Muscle layer of duodenum (tissue), 2 donors: ENCODE measurements at regions not wholly inside any gene's neighbourhood (a gene's known extent, or its start where the extent isn't known, plus 50 kb on each side); places are given as distances from the start of the nearest gene placed in this dataset.
"Not testable (repeated sequence)": the region's sequence is repeated elsewhere in the genome, so short reads cannot be mapped to it uniquely, and the experiment has no call there.

Source experiments
- H3K27ac ChIP-seq: one replicate; pipeline ENCODE4 v1.7.0; 2013; ENCODE audit warnings: mild to moderate bottlenecking, low read length
- H3K27me3 ChIP-seq: one replicate; pipeline ENCODE4 v1.7.0; 2013; ENCODE audit warnings: low read depth, mild to moderate bottlenecking, control low read depth, low read length
- H3K36me3 ChIP-seq, 2 donors: one replicate each; pipeline ENCODE4 v1.7.0; 2013; ENCODE audit warnings: low read length in 2 of 2, control low read depth in 1 of 2, mild to moderate bottlenecking in 1 of 2; ENCODE audit not compliant: insufficient read depth in 2 of 2, control insufficient read depth in 1 of 2
- H3K4me1 ChIP-seq, 2 donors: one replicate each; pipeline ENCODE4 v1.7.0; 2013; ENCODE audit warnings: low read length in 2 of 2, mild to moderate bottlenecking in 2 of 2, control low read depth in 1 of 2, moderate library complexity in 1 of 2; ENCODE audit not compliant: insufficient read depth in 2 of 2, control insufficient read depth in 1 of 2
- H3K4me3 ChIP-seq, 2 donors: one replicate each; pipeline ENCODE4 v1.7.0; 2013; ENCODE audit warnings: low read length in 2 of 2, low read depth in 1 of 2, mild to moderate bottlenecking in 1 of 2
- H3K9me3 ChIP-seq, 2 donors: one replicate each; pipeline ENCODE4 v1.7.0; 2013; ENCODE audit warnings: low read length in 2 of 2, control low read depth in 1 of 2, mild to moderate bottlenecking in 1 of 2; ENCODE audit not compliant: control insufficient read depth in 1 of 2
- donor health status: healthy.

- H3K9me3 ChIP-seq: no peaks in the 10 kb centered on the region
- no peak overlapping the region for H3K27ac ChIP-seq
- H3K36me3 ChIP-seq: no peaks in the 10 kb centered on the region
- H3K4me1 ChIP-seq: peaks cover 0 to 22% of the 10 kb centered on the region in 2 donors
- H3K27me3 ChIP-seq: no peaks in the 10 kb centered on the region
- no peak overlapping the region for H3K4me3 ChIP-seq
Measured at GRCh38 chr5:172533399-172534228, 79.3 kb upstream of the SH3PXD2B start.

GRCh38 chr5:172533058-172533398, 78.7 kb upstream of the SH3PXD2B start:
- no peaks in the 10 kb centered on the region for H3K27me3 ChIP-seq
- peaks cover 0 to 22% of the 10 kb centered on the region in 2 donors for H3K4me1 ChIP-seq
- no peaks in the 10 kb centered on the region for H3K36me3 ChIP-seq
- no peak overlapping the region for H3K4me3 ChIP-seq
- H3K9me3 ChIP-seq: no peaks in the 10 kb centered on the region
- no peak overlapping the region for H3K27ac ChIP-seq

DNA sequence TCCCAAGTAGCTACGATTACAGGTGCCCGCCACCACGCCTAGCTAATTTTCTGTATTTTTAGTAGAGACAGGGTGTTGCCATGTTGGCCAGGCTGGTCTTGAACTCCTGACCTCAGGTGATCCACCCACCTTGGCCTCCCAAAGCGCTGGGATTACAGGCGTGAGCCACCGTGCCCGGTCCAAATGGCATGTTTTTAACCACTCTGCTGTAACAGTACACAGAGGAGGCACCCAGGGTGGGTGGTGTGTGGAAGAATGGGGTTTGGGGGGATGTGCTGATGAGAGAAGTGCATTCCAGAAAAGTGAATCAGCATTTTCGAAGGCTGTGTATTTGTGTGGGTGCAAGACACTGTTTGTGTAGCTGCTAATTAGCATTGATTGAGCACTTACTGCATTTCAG, 78.1 kb upstream of the SH3PXD2B start:
- not testable (repeated sequence) for H3K27me3 ChIP-seq, H3K36me3 ChIP-seq, H3K9me3 ChIP-seq, H3K4me3 ChIP-seq, H3K27ac ChIP-seq
- peaks cover 0 to 22% of the 10 kb centered on the region in 2 donors for H3K4me1 ChIP-seq

- peaks cover 0 to 22% of the 10 kb centered on the region in 2 donors for H3K4me1 ChIP-seq
- no peaks in the 10 kb centered on the region for H3K36me3 ChIP-seq
- H3K4me3 ChIP-seq: no peak overlapping the region
- no peaks in the 10 kb centered on the region for H3K9me3 ChIP-seq
- H3K27ac ChIP-seq: no peak overlapping the region
- H3K27me3 ChIP-seq: no peaks in the 10 kb centered on the region
Measured at GRCh38 chr5:172531704-172532026, 77.3 kb upstream of the SH3PXD2B start.

DNA sequence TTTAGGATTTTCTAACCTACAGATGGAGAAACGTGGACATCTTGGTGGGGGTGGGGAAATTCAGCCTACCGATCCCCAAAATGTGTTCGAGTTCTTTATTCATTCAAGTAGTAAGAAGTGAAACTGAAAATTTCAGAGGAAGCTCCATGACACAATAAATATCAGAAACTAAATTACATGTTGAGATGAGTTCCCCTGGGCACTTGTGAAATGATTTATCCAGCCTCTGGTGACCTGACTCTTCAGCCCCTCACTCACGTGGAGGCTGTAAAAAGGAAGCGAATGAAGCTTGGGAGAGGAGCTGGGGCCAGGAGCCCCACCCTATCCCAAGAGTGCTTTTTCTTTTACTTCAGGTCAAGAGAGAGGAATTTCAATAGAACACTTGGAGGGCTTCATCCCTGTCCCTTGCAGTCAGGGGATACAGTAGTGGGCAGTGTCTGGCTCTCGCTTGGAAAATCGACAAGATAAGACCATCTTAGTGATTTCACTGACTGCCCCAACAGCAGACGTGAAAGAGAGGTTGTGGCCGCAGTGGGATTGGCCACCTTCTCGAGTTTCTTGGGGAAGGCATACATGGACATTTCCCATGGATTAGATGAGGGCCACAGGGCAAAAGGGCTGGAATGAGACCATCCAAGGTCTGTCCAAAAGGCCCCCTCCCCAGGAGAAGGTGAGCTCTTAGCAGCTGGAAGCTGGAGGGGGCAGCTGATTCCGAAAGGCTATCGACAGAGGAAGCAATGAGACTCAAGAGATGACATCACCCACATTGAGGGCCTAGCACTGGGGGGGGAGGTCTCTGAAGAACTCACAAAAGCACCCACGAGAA, 76.8 kb upstream of the SH3PXD2B start:
- Histone ChIP-seq H3K27ac (no peak overlapping the region), H3K4me1 (peaks cover 0 to 23% of the 10 kb centered on the region in 2 donors), H3K9me3 (no peaks in the 10 kb centered on the region)

GRCh38 chr5:172530406-172530805, 76.1 kb upstream of the SH3PXD2B start:
- Histone ChIP-seq H3K4me3 (no peak overlapping the region), H3K27me3 (no peaks in the 10 kb centered on the region), H3K36me3 (no peaks in the 10 kb centered on the region), H3K9me3 (no peaks in the 10 kb centered on the region), H3K4me1 (peaks cover 0 to 30% of the 10 kb centered on the region in 2 donors), H3K27ac (no peak overlapping the region)

More for the DNA sequence above, 76.8 kb upstream of the SH3PXD2B start:
- Histone ChIP-seq H3K4me3 (no peak overlapping the region), H3K36me3 (no peaks in the 10 kb centered on the region), H3K27me3 (no peaks in the 10 kb centered on the region)

DNA sequence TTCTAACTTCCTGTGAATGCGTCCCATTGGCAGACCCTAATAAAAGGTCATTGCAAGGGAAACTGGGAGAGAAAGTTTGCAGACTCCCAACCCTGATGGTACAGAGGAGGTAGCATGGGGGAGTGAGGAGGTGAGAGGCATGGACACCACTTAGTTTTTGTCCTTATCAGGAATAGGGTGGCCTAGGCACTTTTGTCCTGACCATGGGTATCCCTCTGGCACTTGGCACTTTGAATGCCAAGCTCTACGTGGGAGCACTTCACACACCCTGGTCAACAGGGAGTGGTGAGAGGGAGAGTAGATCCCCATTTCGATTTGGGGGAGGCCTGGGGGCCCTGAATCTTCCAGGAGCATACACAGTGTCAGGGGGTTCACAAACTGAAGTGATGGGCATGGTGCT, 75.6 kb upstream of the SH3PXD2B start:
- no peak overlapping the region for H3K27ac ChIP-seq
- no peak overlapping the region for H3K4me3 ChIP-seq
- no peaks in the 10 kb centered on the region for H3K27me3 ChIP-seq
- peaks cover 0 to 33% of the 10 kb centered on the region in 2 donors for H3K4me1 ChIP-seq
- no peaks in the 10 kb centered on the region for H3K9me3 ChIP-seq
- no peaks in the 10 kb centered on the region for H3K36me3 ChIP-seq

GRCh38 chr5:172528440-172528839, 74.1 kb upstream of the SH3PXD2B start:
- H3K4me3 ChIP-seq: no peak overlapping the region
- H3K4me1 ChIP-seq: peaks cover 0 to 33% of the 10 kb centered on the region in 2 donors
- no peak overlapping the region for H3K27ac ChIP-seq
- H3K9me3 ChIP-seq: no peaks in the 10 kb centered on the region
- no peaks in the 10 kb centered on the region for H3K36me3 ChIP-seq
- H3K27me3 ChIP-seq: no peaks in the 10 kb centered on the region

GRCh38 chr5:172527559-172527958, 73.2 kb upstream of the SH3PXD2B start:
- no peak overlapping the region for H3K4me3 ChIP-seq
- H3K9me3 ChIP-seq: no peaks in the 10 kb centered on the region
- H3K4me1 ChIP-seq: peaks cover 0 to 32% of the 10 kb centered on the region in 2 donors
- H3K36me3 ChIP-seq: no peaks in the 10 kb centered on the region
- H3K27me3 ChIP-seq: no peaks in the 10 kb centered on the region
- no peak overlapping the region for H3K27ac ChIP-seq

GRCh38 chr5:172525996-172526360, 71.7 kb upstream of the SH3PXD2B start:
- no peak overlapping the region for H3K27ac ChIP-seq
- H3K36me3 ChIP-seq: no peaks in the 10 kb centered on the region
- H3K9me3 ChIP-seq: peaks cover 5% of the 10 kb centered on the region in 2 donors
- no peaks in the 10 kb centered on the region for H3K27me3 ChIP-seq
- H3K4me3 ChIP-seq: no peak overlapping the region
- peaks cover 0 to 32% of the 10 kb centered on the region in 2 donors for H3K4me1 ChIP-seq

DNA sequence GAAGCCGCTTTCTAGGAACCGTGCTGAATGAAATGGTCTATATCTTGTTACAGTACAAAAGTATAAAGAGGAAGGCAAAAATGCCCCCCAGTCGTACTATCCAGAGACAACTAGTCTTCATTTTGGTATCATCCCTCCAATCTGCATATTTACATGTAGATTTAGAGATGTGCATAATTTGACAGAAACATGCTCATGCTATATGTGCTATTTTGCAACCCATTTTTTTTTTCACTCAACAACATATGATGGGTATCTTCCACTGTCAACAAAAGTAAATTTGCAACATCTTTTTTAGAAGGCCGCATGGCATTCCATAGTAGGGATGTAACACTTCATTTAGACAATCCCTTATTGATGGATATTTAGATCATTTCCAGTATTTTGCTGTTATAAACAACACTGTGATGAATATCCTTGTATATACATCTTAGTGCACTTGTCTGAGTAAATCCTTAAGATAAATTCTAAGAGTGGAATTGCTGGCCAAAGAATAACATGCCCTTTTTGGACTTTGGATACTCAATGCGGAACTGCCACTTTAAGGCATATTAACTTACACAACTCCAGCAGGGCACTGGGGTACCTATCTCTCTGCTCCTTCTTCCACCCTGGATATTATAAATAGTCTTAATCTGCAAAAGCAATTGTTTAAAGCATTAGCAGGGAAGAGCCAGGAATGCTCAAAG, 71.1 kb upstream of the SH3PXD2B start:
- Histone ChIP-seq H3K4me1 (peaks cover 0 to 32% of the 10 kb centered on the region in 2 donors), H3K9me3 (peaks cover 5% of the 10 kb centered on the region in 2 donors), H3K36me3 (no peaks in the 10 kb centered on the region), H3K27me3 (no peaks in the 10 kb centered on the region), H3K4me3 (no peak overlapping the region), H3K27ac (no peak overlapping the region)
